Urothelium cell line (cell line): ENCODE measurements at regions not wholly inside any gene's neighbourhood (a gene's known extent, or its start where the extent isn't known, plus 50 kb on each side); places are given as distances from the start of the nearest gene placed in this dataset.

ENCODE experiments used
- DNase-seq: peaks from one replicate; pipeline ENCODE4 v3.0.0; 2011; ENCODE audit warnings: low spot score, mixed read lengths
- FAIRE-seq: peaks from 2 replicates; lab custom pipeline; 2011; peaks lifted over from hg19 to GRCh38; lab: Jason Lieb, UNC

DNA sequence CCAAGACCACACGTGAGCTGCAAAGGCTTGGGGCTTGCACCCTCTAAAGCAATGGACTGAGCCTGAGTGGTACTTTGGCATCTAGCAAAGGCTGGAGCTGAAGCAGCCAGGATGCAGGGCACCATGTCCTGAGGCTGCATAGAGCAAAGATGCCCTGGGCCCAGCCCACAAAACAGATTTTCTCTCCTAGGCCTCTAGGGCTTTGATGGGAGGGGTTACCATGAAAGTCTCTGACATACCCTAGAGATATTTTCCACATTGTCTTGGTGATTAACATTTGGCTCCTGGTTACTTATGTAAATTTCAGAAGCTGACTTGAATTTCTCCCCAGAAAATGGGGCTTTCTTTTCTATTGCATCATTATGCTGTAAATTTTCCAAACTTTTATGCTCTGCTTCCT is 438.3 kb downstream of the SLC16A7 start:
- DNase-seq (no peak), FAIRE-seq (no peak)

- DNase-seq (peak; percentile 7), FAIRE-seq (no peak)
These were observed 440.0 kb downstream of the SLC16A7 start for GRCh38 chr12:60035835-60036234.

- DNase-seq (no peak), FAIRE-seq (no peak)
These were observed 447.0 kb downstream of the SLC16A7 start for GRCh38 chr12:60042835-60043234.

DNA sequence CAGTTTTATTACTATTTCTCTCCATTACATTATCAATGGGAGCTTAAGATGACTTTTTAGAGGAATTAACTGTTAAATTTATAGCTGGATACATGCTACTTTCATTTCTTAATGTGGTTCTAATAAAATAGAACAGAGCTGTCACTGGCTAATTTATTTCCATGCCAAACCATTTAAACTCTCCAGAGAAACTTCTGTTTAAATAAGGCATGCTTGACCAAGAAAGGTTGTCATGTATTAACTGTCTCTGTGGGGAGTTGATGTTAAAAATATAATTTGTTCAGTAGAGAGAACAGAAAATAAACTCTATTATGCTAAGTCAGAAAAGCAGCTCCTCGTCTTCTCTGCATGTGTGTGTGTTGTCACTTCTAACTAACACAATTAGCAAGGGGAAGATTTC is 447.4 kb downstream of the SLC16A7 start:
- no peak for DNase-seq
- FAIRE-seq: no peak

DNA sequence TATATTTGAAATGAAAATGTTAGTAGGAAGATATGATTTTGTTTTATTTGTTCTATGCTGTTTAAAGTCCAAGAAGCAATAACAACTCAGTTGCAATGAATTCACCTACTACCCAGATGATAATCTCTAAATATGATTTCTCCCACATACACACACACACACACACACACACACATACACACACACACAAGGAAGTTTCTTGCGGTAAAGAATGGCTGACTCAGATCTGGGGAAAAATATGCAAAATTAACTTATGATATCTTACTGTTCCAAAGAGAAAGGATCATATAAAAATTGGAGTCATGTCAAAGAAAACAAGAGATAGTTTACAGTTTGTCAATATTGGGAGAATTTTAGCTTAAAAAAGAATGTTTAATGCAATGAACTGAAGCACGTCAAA is 456.7 kb downstream of the SLC16A7 start:
- FAIRE-seq: no peak
- DNase-seq: no peak

DNA sequence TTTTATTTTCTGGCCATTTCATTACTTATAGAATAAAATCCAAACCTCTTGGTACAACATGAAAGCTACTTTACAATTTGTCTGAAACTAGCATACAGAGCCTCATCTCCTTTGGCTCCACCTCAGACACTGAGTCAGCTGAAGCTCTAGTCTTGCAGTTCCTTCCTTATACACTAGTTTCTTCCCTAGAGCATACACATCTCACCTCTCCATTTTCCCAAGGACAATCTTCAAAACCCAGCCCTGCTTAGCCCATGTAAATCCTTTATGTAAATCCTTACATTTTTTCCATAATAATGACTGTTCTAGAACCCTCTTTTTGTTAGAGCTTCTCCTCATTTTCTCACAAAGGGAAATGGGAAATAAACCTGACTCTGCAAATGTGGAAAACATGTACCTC is 463.4 kb downstream of the SLC16A7 start:
- FAIRE-seq (no peak), DNase-seq (no peak)

DNA sequence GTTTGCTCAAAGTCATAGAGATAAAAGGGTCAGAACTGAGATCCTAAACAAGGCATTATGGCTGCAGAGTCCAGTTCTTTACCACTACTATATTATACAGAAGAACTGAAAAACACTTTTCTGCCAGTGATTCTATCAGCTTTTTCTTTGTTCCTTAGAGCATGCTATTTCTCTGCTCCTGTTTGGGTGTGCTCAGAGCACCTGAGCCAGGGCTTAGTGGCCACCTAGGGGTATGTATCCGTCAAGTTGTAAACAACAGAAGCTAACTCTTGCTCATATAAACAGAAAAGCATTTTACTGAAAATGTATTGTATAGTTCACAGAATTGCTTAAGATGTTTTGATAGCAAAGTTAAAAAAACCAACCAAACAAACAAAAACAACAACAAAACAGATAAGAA is 470.8 kb downstream of the SLC16A7 start:
- DNase-seq (no peak), FAIRE-seq (no peak)

DNA sequence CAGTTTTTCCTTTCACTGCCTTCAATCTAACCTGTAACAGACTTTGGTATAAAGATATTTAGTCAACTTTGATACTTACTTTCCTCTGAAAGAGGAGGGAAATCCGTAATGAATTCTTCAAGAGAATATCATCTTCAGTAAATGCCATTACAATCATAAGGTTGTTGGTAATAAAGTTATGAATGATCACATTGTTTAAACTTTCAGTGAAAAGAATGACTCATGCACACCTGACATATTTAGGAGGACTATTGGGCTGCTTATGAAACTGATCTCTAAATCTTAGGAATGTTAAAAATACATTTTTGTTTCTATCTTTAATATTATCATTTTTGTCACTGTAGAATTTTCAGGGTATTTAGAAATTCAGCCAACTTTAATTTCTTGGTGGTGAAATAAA is 474.7 kb downstream of the SLC16A7 start:
- DNase-seq (peak; percentile 39), FAIRE-seq (peak; percentile 13)

DNA sequence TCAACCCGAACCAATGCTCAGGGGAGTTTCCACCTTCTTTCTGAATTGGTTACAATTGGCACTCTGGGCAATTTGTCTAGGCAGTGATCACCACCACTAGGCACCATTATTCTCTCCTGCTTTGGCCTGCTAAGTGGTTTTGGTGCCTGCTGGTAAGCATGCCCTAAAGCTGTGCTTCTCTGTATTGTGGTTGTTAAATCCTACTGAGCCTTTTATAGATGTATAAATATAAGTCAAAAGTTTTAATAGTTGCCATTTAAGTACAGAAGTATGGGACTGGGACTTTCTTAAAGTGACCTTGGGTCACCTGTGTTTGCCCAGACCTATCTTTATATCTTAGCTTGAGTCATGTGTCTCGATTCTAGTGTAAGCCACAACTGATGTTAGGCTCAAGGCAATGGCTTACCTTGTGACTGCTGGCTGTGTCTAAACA is 475.9 kb downstream of the SLC16A7 start:
- FAIRE-seq: no peak
- no peak for DNase-seq

DNA sequence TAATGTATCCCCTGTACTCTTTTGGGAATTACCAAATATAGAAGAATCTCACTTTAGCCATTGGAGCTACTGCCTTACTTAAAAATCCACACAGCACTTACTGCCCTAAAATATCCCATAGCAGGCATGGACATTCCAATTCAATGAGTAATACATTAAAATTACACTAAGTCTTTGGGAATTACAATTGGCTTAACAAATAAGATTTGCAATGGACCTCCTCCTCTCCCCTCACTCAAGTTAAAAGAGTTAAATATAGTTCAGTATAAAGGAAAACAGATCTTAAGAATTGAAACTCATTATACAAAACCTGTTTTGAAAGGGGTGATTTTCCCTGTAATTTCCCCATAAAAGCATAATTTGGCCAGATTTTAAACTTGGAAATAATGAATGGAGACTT is 477.1 kb downstream of the SLC16A7 start:
- FAIRE-seq: no peak

DNA sequence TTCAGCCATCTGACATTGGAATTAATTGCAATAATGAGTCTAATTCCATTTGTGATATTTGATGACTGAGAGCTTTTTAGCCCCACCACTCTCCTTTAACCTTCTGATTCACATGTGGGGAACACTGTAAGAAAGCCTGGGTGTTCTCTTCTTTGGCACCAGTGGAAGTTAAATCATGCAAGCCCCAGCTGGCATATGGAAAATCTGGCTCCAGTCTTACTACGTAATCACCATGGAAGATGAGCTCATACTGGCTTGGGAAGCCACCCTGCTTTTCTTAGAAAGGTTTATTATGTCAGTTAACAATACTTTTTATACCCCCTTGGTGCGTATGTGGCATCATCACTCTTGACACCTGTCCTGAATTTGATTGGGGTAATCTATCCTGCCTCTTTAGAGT is 479.3 kb downstream of the SLC16A7 start:
- FAIRE-seq: no peak
- DNase-seq: no peak

More for the DNA sequence above, 477.1 kb downstream of the SLC16A7 start:
- DNase-seq: peak; percentile 32

GRCh38 chr12:60078026-60078425 is 482.2 kb downstream of the SLC16A7 start:
- DNase-seq (no peak), FAIRE-seq (no peak)

- FAIRE-seq: no peak
- DNase-seq: no peak
These were observed 497.6 kb downstream of the SLC16A7 start for GRCh38 chr12:60093428-60093827.

DNA sequence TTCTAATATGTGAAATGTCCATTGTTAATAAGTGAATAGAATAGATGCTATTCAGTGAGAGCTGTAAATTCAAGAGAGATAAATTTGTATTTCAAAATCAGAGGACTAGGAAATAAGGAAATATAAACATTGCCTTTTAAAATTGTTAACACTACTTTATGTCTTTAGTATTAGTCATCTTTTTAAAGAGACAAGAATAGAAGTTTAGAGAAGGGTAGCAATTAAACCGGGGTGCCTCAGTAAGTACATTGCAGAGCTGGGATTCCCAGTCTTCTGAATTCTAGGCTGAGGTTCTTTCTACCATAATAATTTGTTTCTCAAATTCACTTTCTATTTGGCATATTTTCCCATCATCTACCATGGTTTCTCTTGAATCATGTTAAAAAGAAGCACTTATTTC is 498.6 kb downstream of the SLC16A7 start:
- FAIRE-seq: no peak
- no peak for DNase-seq

DNA sequence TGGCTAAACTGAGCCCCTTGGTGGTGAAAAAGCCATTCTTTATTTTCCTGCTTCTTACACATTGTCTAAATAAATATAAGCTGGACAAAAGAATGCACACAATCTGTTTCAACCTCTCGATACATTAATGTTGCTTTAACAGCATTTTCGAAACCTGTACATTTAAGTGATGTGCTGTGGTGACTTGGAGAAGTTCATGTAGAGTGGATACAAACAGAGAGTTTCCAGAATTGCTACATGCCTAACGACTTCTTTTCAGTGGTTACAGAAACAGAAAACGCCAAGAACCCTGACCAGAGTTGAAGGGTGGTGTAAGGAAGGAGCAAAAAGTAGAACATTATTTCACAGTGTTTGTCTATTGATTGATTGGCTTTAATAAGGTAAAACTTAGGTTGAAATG is 500.9 kb downstream of the SLC16A7 start:
- FAIRE-seq (no peak), DNase-seq (no peak)

- DNase-seq (no peak), FAIRE-seq (no peak)
These were observed 504.3 kb downstream of the SLC16A7 start for GRCh38 chr12:60100160-60100559.

DNA sequence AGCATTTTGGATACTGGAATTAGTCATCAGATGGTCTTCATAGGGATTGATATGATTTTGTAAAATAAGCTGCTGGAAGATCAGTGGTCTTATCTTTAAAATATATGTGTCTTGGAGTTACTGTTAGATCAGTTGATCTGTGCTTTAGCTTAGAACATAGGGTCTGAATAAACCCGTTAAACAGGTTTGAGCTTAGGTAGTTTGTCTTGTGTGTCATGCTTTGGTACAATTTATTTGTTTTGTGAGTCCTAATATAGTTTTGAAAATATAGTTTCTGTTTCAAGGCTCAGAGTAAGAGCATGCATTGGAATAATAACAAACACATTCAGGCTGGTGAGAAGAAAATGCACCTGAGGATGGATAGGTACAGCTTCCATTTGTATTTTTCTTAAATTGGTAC is 505.0 kb downstream of the SLC16A7 start:
- DNase-seq (no peak), FAIRE-seq (no peak)

DNA sequence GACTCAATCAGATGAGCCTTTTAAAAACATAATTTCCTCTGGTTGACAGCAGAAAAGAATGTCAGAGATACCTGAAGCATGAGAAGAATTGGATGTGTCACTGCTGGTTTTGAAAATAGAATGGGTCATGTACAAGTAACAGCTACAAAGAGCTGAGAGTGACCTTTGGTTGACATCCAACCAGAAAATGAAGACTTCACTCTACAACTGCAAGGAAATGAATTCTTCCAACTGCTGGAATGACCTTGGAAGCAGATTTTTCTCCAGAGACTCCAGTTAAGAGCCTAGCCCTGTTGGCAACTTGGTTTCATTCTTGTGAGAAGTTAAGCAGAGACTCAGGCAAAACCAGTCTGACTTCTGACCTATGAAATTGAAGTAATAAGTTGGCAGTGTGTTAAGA is 505.9 kb downstream of the SLC16A7 start:
- FAIRE-seq: no peak
- no peak for DNase-seq

GRCh38 chr12:60106214-60106613 is 510.4 kb downstream of the SLC16A7 start:
- no peak for DNase-seq

GRCh38 chr12:60107992-60108391 is 512.2 kb downstream of the SLC16A7 start:
- no peak for DNase-seq
- no peak for FAIRE-seq

More at GRCh38 chr12:60106214-60106613, 510.4 kb downstream of the SLC16A7 start:
- no peak for FAIRE-seq

DNA sequence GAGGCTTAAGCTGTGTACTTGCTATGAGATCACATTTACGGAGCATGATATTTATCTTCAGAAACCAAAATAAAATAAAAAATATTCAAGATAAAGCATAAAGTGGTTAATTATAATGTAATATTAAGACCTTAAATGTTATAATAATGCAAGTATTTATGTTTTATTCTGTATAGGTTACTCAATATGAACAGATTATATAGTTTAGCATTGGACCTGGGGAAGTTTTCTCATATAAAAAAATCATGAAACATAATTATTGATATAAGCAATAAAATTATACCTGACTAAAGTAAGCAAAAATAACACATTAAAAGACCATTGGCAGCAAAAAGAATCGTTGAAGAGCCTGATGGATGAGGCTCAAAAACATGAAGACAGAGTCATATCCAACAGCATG is 516.2 kb downstream of the SLC16A7 start:
- no peak for FAIRE-seq
- no peak for DNase-seq

- FAIRE-seq (no peak), DNase-seq (no peak)
These were observed 516.9 kb downstream of the SLC16A7 start for GRCh38 chr12:60112763-60113162.

DNA sequence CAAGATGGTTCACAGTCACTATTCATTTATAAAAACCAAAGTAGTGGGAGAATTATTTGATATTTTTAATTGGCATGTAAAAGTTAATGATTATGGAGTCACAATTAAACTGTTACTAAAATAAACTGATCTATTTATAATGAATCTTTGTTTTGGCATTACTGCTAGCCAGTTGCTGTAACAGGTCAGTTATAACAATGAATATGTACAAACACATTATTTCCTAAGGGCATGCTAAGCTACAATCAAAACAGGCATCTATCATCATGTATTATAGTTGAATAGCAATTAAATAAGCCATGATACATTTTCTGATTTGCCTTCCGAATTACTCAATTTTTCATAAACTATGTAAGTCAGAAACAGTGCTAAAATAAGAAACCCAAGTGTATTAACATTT is 518.3 kb downstream of the SLC16A7 start:
- FAIRE-seq (no peak), DNase-seq (no peak)

DNA sequence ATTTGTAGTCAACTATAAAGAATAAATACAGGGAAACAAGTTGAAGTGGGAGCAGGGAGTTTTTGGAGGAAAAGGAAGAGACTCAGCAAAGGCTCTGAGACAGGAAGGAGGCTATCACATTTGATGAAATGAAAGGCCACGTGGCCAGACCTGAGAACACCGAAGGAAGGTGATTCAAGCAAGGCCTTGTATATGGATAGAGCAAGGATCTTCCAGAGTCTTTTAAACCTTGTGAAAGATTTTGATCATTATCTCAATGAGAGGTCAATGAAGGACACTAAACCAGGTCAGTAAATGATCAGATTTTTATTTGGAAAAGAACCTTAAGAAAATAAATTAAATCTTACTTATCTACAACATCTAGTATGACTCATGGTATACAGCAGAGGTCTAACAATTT is 523.5 kb downstream of the SLC16A7 start:
- DNase-seq (no peak), FAIRE-seq (no peak)
